HG03159 (cell line): ENCODE measurements at regions not wholly inside any gene's neighbourhood (a gene's known extent, or its start where the extent isn't known, plus 50 kb on each side); places are given as distances from the start of the nearest gene placed in this dataset.
"Not testable (repeated sequence)": the region's sequence is repeated elsewhere in the genome, so short reads cannot be mapped to it uniquely, and the experiment has no call there.

Experiments
- ATAC-seq: cut with Tn5 transposase; IDR thresholded peaks from one replicate; pipeline ENCODE4 v1.9.1; 2021; ENCODE audit warnings: mild to moderate bottlenecking, moderate library complexity; ENCODE audit not compliant: unreplicated experiment

DNA sequence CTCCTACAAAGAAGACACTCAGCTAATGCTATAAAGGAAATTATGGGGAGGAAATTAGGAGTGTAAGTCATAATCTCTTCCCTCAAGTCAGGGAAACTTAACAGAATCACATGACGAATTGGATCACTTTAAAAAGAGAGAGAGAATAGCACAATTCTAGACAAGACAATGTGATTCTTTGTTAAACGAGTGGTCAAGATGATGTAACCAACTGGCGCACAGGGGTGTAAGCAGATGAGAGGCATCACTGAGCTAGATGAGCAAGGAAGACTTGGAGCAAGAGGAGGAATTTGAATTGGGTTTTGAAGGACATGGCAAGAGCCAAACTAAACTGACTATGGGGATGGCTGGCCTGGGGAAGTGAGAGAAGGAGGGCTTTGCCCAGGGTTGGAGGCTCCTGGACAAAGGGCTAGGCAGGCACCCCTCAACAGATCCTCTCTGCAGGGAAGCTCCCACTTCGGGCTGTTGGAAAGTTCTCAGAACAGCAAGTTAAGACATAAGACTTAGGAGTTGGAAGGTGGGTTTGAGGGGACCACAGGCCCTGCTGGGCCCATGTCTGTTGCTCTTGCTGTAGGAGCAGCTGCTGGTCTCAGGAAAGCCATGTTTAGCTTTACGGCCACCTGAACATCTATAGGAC lies 123.9 kb upstream of the GRIK3 start:
- ATAC-seq, result no peak

DNA sequence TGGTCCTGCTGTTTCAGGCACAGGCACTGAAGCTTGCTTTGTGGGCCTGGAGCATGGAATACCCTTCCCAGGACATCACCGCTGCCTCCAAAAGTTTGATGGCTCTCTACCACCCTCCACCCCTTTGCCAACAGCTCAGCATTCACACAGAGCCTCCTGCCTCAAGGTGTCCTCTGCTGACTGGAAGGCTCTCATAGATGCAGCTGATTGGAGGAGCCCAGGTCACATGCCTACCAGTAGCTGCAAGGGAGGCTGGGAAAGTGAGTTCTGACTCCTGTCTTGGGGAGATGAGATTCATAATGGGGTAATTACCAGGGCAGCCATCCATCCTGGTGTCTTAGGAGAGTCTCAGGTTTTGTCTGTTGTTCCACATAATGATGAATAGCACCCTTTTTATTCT lies 124.8 kb upstream of the GRIK3 start:
- no peak for ATAC-seq

DNA sequence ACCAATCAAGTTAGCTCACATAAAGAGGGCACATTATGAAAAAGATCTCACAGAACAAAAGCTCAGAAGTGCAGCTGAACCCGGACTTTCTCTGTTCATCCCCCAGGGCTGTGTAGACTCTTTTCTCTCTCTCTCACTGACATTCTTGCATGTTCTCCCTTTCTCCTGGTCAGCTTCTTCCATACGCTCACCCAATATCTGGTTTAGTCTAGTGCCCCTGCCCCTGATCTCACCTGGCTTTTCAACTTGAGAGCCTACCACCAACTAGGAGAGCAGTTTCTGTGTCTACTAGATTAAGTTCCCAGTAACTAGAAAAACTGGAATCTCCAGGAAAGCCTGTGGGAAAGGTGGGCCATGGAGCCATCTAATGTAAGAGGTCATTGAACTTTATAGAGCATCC lies 126.9 kb upstream of the GRIK3 start:
- ATAC-seq, result no peak

DNA sequence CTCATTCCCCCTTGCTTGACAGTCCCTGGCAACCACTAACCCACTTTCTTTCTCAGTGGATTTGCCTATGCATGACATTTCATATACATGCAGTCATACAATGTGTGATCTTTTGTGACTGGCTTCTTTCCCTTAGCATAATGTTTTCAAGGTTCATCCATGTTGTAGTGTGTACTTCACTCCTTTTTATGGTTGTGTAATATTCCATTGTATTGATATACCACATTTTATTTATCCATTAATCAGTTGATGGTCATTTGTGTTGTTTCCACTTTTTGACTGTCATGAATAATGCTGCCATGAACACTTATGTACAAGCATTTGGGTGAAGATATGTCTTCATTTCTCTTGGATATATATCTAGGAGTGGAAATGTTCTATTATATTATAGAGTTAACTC lies 127.7 kb upstream of the GRIK3 start:
- ATAC-seq, result no peak

DNA sequence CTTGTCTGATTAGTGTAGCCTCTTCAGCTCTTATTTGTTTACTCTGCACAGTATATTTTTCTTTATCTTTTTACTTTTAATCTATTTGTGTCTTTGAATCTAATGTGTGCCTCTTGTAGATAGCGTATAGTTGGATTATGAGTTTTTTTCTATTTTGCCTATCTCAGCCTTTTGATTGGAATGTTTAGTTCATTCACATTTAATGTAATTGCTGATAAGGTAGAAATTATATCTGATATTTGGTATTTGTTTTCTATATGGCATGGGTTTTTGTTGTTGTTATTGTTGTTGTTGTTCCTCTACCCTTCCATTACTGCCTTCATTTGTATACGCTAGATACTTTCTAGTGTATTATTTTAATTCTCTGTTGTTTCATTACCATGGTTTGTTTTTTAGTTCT lies 131.7 kb upstream of the GRIK3 start:
- no peak for ATAC-seq

DNA sequence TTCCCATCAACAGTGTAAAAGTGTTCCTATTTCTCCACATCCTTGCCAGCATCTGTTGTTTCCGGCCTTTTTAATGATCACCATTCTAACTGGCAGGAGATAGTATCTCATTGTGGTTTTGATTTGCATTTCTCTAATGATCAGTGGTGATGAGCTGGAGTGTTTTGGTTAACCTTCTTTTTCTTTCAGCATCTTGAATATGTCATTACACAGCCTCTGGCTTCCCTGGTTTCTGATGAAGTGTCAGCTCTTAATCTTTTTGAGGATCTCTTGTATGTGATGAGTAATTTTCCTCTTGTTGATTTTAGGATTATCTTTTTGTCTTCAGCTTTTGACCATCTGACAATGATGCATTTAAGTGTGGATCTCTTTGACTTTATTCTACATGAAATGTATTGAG lies 133.2 kb upstream of the GRIK3 start:
- no peak for ATAC-seq

DNA sequence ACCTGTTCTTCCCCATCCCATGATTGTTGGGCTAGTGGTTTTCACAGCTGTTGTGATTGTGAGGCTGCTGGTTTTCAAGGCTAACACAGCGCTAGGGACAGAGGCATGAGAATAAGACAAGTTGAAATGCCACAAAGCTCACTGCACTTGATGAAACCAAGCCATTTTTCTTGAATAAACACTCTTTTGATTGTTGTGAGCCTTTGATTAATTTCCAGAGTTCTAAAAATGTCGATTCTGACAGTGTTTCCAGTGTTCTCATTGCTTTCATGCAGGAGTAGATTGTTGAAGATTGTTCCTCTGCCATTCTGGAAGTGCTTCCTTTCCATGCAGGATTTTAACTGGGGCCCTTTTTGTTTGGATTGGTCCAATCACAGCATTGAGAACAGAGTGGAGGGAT lies 134.9 kb upstream of the GRIK3 start:
- no peak for ATAC-seq

DNA sequence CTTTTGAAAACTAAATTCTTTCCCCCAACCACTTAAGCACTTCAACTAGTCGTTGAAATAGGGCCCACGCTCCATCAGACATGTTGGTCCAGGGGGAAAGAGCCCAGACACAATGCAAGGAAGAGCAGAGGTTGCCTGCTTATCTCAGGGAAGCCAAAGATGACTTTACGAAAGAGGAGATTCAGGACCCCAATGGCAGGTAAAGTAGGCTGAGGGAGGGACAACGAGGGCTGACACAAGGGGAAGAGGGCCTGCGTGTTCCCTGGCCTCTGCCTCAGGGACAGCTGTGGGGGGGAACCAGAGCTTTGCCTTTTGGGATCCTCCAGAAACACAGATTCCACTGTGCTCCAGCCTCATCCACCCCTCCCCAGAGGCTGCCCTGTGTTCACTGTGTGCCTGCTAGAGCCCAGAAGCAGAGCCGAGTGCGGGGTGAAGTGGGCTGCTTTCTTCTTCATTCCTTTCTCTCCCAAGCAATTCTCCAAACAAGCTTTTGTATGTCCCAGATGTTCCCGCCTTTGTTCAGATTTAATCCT lies 135.5 kb upstream of the GRIK3 start:
- ATAC-seq, result no peak

DNA sequence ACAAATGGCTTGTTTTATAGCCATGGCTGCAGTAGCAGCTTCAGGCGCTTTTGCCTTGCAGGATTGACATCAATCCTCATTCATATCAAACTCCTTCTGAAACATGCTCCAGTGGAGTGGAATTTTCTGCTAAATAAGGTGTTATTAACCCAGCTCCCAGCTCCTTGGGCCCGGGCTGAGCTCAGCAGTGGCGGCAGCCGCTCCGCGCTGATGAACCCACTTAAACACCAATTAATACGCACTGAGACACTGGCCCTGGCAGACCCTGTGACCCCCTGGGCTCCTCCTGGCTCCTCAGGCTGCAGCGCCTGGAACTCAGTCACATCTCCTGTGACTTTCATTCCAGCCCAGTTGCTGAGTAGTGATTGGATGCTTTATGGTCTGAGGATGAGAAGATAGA lies 137.4 kb upstream of the GRIK3 start:
- no peak for ATAC-seq

DNA sequence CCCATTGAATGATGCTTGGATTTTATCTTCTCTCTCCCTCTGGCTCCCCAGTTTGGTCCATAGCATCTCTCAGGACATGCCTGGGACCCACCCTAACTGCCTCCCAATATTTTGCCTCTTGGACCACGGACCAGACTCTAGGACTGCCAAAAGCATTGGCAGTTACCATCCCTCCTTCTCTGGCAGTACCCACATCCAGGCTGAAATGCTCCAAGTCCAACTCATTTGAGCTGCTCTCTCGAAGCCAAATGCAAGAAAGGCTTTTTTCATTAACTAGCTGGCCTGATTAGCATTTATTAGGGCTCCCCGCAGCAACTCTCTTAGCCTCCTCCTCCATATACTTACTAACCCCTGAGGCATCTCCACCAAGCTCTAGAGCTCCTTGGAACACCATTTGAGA lies 140.0 kb upstream of the GRIK3 start:
- no peak for ATAC-seq

DNA sequence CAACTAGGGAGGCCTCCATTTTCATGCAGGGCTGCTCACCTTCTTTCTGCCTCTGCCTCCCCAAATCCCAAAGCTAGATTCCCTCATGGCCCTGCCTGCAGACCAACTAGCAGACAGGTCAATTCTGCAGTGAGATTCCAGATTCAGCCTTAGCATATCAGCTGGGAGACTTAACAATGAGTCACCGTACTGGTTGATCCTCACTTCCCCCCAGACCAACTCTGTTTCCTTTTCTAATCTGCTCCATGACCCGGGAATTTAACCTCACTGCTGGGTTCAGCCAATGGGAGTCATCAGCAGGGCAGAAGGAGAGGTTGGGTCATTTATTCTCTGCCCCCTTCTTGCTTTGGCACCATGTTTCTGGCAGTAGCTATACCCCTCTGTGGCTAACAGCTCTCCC lies 140.6 kb upstream of the GRIK3 start:
- ATAC-seq, result no peak

DNA sequence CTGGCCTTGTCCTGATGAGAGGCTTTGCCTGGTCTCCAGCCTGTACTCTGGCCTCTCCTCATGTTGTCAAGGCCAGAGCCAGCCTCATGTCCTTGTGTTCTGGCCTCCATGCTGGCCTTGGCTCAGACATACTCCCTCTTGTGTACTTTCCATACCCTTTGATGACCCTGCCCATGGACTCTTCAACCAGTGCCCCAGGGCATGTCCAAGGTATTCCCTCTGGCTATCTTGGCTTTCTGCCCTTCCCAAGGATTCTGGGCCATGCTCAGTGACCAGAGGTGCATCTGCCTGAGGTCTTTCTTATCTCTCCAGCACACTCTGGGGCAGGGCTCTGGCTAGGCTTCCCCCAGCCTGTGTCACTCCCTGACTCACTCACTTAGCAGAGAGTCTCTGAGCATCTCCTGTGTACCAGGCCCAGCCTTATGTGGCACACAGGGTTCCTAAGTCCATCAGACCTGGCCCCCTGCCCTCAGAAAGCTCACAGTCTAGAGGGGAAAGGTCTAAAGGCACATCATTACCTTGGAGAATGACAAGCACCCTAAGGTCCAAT lies 141.4 kb upstream of the GRIK3 start:
- no peak for ATAC-seq

DNA sequence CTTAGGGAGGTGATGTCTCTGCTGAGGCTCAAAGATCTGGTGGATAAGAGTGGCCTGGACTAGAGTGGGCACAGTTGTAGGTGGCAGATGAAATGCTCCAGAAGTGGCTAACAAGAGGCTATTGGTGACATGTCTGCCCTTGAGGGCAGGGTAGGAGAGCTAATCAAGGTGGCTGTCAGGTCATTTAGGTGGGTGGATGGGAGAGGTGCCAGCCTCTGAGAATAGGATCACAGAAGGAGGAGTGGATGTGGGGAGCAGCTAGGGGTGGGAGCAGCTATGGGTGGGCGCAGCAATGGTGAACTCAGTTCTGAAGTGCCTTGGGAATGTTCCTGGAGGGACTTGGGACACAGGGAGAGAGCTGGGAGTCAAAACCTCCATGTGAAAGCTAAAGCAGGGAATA lies 142.0 kb upstream of the GRIK3 start:
- ATAC-seq, result no peak

DNA sequence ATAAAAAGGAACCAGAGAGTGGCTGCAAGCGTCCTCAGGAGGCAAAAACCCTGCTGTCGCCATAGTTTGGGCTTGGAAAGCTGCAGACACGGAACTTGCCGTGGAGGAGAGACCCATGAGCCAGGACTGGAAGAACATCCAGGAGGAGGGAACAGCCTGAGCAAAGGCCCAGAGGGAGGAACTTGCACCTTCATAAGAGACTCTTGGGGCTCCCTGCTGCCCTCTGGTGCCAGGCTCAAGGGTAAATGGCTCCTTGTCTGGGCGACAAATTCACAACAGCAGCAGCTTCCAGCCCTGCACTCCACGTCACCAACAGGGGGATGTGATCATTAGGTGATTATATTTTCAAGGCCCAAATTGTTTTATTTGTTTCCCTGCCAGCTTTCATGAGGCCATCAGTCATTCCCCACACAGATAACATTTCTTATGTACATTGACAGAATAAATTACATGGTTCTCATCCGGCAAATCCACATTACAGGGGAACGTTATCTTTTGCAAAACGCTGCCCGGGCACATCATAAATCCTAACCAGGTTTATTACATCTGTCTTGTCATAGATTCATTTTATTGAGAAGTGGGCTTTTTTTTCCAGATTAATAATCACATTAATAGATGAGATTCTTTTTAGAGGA lies 143.0 kb upstream of the GRIK3 start:
- ATAC-seq, result no peak

DNA sequence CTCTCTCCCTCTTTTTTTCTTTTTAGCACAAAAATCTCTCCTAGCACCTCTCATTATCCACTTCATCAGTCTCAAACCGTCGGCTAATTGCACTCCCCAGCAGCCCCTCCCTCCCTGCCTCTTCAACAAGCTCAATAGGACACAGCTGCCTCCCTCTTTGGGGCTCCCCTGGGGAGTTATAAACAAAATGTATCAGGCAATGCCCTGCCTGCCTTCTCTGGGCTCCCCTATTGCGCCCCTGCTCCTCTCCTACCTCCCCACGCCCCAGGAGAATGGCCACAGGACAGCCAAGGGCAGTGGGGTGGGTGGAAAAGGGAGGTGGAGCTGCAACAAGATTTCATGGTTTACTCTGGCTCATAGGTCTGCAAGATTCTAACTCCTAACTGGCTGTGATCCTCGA lies 147.1 kb upstream of the GRIK3 start:
- ATAC-seq, result no peak

DNA sequence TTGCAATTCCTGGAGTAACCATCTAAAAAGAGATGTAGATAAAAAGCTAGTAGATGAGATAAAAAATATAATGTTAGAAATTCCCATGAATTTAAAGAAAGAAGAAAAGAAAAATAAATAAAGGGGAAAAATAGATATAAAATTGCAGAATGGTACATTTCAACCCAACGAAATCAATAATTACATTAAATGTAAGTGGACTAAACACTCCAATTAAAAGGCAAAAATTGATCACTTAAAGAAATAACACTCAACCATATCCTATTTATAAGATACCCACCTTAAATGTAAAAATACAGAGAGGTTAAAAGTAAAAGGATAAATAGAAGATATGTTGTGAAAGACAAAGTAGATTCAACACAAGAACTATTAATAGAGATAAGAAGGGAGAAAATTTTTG lies 150.5 kb upstream of the GRIK3 start:
- no peak for ATAC-seq

DNA sequence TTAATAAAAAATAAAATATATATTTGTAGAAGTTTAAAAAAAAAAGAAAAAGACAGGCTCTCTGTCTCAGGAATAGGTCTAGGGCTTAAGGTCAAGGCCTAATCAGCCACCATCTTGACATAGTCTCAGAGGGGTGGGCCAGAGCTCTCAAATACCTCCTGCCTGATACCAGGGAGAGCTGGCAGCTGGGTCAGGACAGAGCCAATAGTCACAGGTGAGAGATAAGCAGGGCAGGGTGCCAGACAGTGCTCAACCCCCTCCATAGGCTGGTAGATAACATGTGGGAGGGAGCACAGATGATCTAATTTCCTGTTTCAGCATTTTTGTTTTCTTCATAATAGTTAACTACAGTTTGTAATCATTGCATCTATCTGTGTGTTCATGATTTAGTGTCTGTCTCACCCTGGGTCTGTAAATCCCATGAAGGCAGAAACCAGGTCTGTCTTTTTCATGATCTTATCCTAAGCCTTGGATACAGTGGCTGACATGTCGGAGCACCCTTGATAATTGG lies 152.0 kb upstream of the GRIK3 start:
- ATAC-seq, result no peak

DNA sequence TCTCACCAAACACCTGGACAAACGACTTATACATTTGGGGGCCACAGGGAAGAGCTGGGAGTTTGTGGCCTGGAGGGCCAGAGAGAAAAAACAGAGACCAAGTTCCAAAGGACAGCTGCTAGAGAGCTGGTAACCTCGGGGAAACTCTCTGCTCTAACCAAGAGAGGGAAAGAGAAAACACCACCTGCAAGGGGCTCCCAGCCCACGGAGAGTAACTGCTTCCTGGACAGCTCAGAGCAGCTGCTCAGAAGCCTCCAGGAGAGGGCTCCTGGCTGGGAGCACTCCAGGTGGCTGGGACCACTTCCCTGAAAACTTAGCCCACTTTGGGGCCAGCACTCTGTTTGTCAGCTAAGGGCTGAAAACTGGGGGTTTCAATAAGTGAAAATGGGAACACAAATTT lies 154.8 kb upstream of the GRIK3 start:
- ATAC-seq, result no peak

DNA sequence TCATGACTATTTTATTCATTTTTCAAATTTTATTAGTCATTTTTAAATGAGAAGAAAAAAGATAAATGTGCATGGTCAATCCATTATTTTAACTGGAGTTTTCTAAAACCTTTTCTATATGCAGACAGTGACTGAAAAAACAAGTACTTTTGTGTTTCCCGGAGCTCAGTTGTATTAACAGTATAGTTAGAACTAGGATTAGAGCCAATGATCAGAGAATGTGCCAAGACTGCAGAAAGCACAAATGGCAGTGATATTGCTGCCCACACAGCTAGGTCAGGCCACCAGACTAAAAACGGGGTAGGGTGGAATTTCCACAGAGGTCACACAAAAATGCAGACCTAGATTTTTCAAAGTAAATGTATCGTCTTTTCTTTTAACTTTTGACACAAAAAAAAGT lies 163.1 kb upstream of the GRIK3 start:
- no peak for ATAC-seq

DNA sequence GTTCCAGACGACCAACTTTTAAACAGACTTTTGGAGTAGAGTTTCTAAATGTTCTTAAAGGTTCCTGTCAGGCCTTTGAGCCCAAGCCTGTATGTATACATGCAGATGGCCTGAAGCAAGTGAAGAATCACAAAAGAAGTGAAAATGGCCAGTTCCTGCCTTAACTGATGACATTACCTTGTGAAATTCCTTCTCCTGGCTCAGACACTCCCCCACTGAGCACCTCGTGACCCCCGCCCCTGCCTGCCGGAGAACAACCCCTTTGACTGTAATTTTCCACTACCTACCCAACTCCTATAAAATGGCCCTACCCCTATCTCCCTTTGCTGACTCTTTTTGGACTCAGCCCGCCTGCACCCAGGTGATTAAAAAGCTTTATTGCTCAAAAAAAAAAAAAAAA lies 180.0 kb upstream of the GRIK3 start:
- not testable (repeated sequence) for ATAC-seq

DNA sequence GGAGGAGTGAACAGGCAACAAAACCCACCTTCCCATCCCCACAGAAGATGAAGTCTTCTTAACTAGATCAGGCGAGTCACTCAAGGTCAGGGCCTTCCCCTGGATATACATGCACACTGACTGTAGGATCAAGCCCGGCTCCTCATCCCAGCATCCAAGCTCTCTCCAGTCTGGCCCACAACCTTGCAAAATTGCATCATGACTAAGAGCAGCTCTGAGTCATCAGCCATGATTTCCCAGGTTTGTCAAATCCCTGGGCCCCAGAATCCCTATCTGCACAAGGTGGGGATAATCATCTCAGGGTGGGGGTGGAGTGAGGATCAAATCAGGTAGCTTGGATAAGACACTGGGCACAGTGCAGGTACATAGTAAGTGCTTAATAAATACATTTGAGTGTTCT lies 199.3 kb upstream of the GRIK3 start:
- no peak for ATAC-seq

DNA sequence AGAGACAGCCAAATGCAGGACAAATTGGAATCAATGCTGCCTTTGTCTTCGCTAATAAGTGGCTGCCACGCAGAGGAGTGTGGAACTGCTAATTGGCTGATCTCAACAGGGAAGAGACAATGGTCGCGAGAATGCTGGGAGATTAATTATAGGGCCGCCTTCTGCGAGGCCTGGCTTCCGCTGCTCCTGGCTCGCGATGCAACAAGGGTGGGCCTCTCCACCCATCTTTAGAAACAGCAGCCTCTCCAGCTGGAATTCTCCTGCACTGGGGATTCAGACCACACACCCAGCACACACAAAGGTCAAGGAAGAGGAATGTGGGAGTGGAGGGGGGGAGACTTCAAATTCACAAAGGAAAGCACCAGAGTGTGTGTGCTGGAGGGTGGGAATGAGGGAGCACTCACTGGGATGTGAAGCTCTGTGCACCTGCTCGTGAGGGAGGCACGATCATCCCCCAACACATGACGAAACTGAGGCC lies 200.7 kb upstream of the GRIK3 start:
- no peak for ATAC-seq
